ENCODE measurements at regions not wholly inside any gene's neighbourhood (a gene's known extent, or its start where the extent isn't known, plus 50 kb on each side); places are given as distances from the start of the nearest gene placed in this dataset.

- no peak for TF ChIP-seq SAP30 (IDR thresholded peaks at IDR 0.05; ENCODE audit: insufficient read depth, insufficient replicate concordance, low read length)
These were observed 152.9 kb upstream of the CHD1 start (continued) for GRCh38 chr5:99081711-99082110.

Data from H1 (cell line).